SU-DHL-6 (cell line): ENCODE measurements at regions not wholly inside any gene's neighbourhood (a gene's known extent, or its start where the extent isn't known, plus 50 kb on each side); places are given as distances from the start of the nearest gene placed in this dataset.

Experiments
- H2AFZ ChIP-seq: fragments of 200-600 bp; sonication (generic); 2 replicates; pipeline ENCODE4 v1.6.1; 2014; ENCODE audit warnings: low read depth, mild to moderate bottlenecking, moderate library complexity, mixed read lengths, antibody characterized with exemption, low read length; ENCODE audit not compliant: severe bottlenecking
- H3F3A ChIP-seq: fragments of 200-600 bp; shearing (Covaris generic); 2 replicates; pipeline ENCODE4 v1.6.0; 2016; ENCODE audit warnings: antibody characterized with exemption, mild to moderate bottlenecking; ENCODE audit not compliant: insufficient read depth
- H3K27ac ChIP-seq: fragments of 200-600 bp; sonication (generic); 2 replicates; pipeline ENCODE4 v1.5.1; 2016; ENCODE audit warnings: low read depth, mild to moderate bottlenecking, low read length, moderate library complexity, mixed read lengths
- H3K27me3 ChIP-seq: fragments of 200-600 bp; sonication (generic), shearing (Covaris generic); 2 replicates; pipeline ENCODE4 v1.6.0; 2014; ENCODE audit warnings: mild to moderate bottlenecking, low read length
- H3K36me3 ChIP-seq: fragments of 200-600 bp; sonication (generic); 2 replicates; pipeline ENCODE4 v1.6.1; 2014; ENCODE audit warnings: mild to moderate bottlenecking, low read length, mixed read lengths
- H3K4me2 ChIP-seq: fragments of 300-600, 200-600 bp; shearing (Covaris generic), sonication (generic); 2 replicates; pipeline ENCODE4 v1.6.0; 2014; ENCODE audit warnings: low read length, low read depth, mild to moderate bottlenecking; ENCODE audit not compliant: poor library complexity, severe bottlenecking
- H3K4me3 ChIP-seq: fragments of 200-600 bp; sonication (generic); 2 replicates; pipeline ENCODE4 v1.5.1; 2014; ENCODE audit warnings: antibody characterized with exemption, low read length, mild to moderate bottlenecking, mixed read lengths; ENCODE audit not compliant: insufficient read depth, poor library complexity, severe bottlenecking
- H3K79me2 ChIP-seq: fragments of 200-600 bp; sonication (generic); 2 replicates; pipeline ENCODE4 v1.6.1; 2014; ENCODE audit warnings: mild to moderate bottlenecking, low read length, moderate library complexity; ENCODE audit not compliant: insufficient read depth
- H3K9ac ChIP-seq: fragments of 200-600 bp; sonication (generic); 2 replicates; pipeline ENCODE4 v1.7.0; 2014; ENCODE audit warnings: mild to moderate bottlenecking, low read length
- H3K9me2 ChIP-seq: fragments of 200-600 bp; sonication (generic); replicated peaks from 2 replicates; pipeline ENCODE4 v1.6.1; 2014; ENCODE audit warnings: low read length; ENCODE audit not compliant: insufficient read depth
- H3K9me3 ChIP-seq: fragments of 200-600 bp; sonication (generic); 2 replicates; pipeline ENCODE4 v1.6.1; 2014; ENCODE audit warnings: low read length, mixed read lengths; ENCODE audit not compliant: insufficient read depth
- H4K20me1 ChIP-seq: fragments of 200-600 bp; sonication (generic); 2 replicates; pipeline ENCODE4 v1.6.1; 2014; ENCODE audit warnings: low read depth, mild to moderate bottlenecking, antibody characterized with exemption, low read length, moderate library complexity, mixed read lengths
- EZH2phosphoT487 ChIP-seq: fragments of 200-600 bp; sonication (generic), shearing (Covaris generic); conservative IDR thresholded peaks from 2 replicates; pipeline ENCODE4 v1.6.1; 2018; ENCODE audit warnings: mild to moderate bottlenecking, antibody characterized with exemption, low read length, moderate library complexity, mixed read lengths
- TF ChIP-seq, protein P1 (sequence below): fragments of 200-600 bp; sonication (generic); IDR thresholded peaks from one replicate; pipeline ENCODE4 v1.5.1; 2017; ENCODE audit warnings: antibody characterized with exemption, mild to moderate bottlenecking, low read length, moderate library complexity; ENCODE audit not compliant: insufficient read depth, poor library complexity, severe bottlenecking

DNA sequence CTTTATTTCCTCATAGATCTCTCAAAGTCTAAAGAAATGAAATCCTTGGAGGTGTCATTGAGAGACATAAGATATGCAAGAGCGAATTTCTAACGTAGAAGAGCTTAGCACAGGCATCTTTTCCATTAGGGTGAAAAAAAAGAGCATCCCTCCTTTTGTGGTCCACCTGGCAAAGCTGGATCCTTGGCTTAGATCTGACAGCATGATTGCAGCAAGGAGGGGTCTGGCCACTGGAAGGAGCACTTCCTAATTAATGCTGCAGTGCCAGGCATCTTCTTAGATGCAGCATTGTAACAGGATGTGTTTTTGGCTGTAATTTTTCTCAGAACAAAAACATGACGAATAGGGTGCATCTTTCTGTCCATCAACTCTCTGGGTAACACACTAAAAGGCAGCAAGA lies 60.1 kb upstream of the TFAP2D start:
- Histone ChIP-seq H2AFZ (no peak overlapping the region), H3K4me3 (no peak overlapping the region), H4K20me1 (no peaks in the 10 kb centered on the region), H3K9me3 (0 out of 2 replicates have a peak, but pooled peaks cover 4% of the 10 kb centered on the region), H3K9me2 (no peaks in the 10 kb centered on the region), H3K4me2 (no peak overlapping the region), H3K27me3 (no peaks in the 10 kb centered on the region), H3K9ac (no peak overlapping the region), H3F3A (no peaks in the 10 kb centered on the region), H3K27ac (no peak overlapping the region), H3K79me2 (no peaks in the 10 kb centered on the region), H3K36me3 (no peaks in the 10 kb centered on the region)
- TF ChIP-seq, protein P1, sequence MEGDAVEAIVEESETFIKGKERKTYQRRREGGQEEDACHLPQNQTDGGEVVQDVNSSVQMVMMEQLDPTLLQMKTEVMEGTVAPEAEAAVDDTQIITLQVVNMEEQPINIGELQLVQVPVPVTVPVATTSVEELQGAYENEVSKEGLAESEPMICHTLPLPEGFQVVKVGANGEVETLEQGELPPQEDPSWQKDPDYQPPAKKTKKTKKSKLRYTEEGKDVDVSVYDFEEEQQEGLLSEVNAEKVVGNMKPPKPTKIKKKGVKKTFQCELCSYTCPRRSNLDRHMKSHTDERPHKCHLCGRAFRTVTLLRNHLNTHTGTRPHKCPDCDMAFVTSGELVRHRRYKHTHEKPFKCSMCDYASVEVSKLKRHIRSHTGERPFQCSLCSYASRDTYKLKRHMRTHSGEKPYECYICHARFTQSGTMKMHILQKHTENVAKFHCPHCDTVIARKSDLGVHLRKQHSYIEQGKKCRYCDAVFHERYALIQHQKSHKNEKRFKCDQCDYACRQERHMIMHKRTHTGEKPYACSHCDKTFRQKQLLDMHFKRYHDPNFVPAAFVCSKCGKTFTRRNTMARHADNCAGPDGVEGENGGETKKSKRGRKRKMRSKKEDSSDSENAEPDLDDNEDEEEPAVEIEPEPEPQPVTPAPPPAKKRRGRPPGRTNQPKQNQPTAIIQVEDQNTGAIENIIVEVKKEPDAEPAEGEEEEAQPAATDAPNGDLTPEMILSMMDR = no peak
- no peak for TF ChIP-seq EZH2phosphoT487

DNA sequence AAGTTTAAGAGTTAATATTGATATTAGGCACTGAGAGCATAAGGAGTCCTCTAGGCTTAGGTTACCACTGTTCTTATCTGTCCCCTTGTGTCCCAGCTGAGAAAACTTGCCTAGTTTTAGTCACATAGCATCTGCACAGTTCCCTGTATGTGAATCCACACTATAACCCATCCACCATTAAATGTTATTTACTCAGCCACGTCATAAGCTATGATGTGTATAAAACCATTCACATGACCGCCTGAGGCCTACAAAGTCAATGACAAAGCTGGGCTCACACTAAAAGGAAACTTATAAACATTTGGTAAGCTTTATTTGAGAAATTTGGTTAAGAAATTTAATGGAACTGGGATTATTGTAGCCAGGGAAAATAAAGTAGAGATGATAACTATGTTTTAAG lies 59.2 kb upstream of the TFAP2D start:
- H3K9me3 ChIP-seq = no peaks in the 10 kb centered on the region
- no peaks in the 10 kb centered on the region for H3F3A ChIP-seq
- H3K4me3 ChIP-seq = no peak overlapping the region
- H3K9me2 ChIP-seq = no peaks in the 10 kb centered on the region
- H3K27ac ChIP-seq = no peak overlapping the region
- no peaks in the 10 kb centered on the region for H3K27me3 ChIP-seq
- no peaks in the 10 kb centered on the region for H3K36me3 ChIP-seq
- no peaks in the 10 kb centered on the region for H3K79me2 ChIP-seq
- no peak overlapping the region for H3K4me2 ChIP-seq
- H4K20me1 ChIP-seq = no peaks in the 10 kb centered on the region
- H2AFZ ChIP-seq = no peak overlapping the region
- no peak overlapping the region for H3K9ac ChIP-seq
- TF ChIP-seq EZH2phosphoT487 = no peak
- TF ChIP-seq, protein P1 = no peak

DNA sequence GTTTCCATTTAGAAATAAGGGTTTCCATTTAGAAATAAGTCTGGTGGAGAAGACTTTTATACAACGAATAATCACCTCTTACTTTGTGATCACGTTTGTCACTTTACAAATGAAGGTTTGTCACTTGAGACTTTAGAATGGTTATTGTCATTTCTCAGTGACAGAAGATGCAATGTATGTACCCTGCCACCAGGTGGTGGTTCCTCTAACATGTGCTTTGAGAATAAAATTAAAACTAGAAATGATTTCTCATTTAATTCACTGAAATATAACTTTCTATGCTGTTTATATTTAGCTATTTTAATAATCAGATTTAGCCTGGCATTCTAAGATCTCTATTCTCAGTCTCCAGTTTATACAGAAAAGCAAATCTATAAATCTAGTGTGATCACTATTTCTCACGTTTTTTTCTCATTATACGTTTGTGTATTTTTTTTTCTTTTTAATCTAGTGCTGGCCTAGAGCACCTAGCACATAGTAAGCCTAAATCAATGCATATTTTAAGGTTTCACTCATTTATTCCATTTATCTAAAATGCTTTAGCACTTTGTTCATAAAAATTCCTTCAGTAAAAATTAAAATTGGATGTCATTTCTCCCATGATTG lies 57.4 kb upstream of the TFAP2D start:
- Histone ChIP-seq H3K9me2 (no peaks in the 10 kb centered on the region), H3F3A (no peaks in the 10 kb centered on the region), H3K4me3 (no peak overlapping the region), H3K9me3 (no peaks in the 10 kb centered on the region), H3K27me3 (no peaks in the 10 kb centered on the region), H2AFZ (no peak overlapping the region), H3K27ac (no peak overlapping the region), H3K36me3 (no peaks in the 10 kb centered on the region), H3K4me2 (no peak overlapping the region), H3K9ac (no peak overlapping the region), H4K20me1 (no peaks in the 10 kb centered on the region), H3K79me2 (no peaks in the 10 kb centered on the region)
- TF ChIP-seq, protein P1 = peak; percentile 56
- no peak for TF ChIP-seq EZH2phosphoT487

DNA sequence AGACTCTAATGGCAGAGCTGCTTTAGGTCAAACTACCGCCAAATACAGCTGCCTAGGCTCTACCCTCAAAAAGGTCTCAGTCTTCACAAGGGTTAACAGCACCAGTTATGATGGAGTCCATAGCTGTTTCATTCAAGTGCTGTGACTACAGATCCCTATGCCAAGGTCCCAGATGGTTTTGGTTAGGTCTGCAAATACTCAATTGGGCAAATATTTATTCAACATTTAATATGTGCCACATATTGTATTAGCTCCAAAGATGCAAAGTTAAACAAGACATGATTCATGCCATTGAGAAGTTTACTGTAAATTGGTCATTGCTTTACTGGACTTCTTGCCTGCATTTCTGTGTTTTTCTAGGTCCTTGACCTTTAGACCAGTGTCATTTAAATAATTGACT lies 55.8 kb upstream of the TFAP2D start:
- H3K27ac ChIP-seq = no peak overlapping the region
- no peak overlapping the region for H2AFZ ChIP-seq
- H3K36me3 ChIP-seq = no peaks in the 10 kb centered on the region
- no peak overlapping the region for H3K4me3 ChIP-seq
- H3K4me2 ChIP-seq = no peak overlapping the region
- no peak overlapping the region for H3K9ac ChIP-seq
- H4K20me1 ChIP-seq = no peaks in the 10 kb centered on the region
- no peaks in the 10 kb centered on the region for H3K79me2 ChIP-seq
- H3K27me3 ChIP-seq = no peaks in the 10 kb centered on the region
- H3K9me3 ChIP-seq = no peaks in the 10 kb centered on the region
- H3K9me2 ChIP-seq = no peaks in the 10 kb centered on the region
- no peaks in the 10 kb centered on the region for H3F3A ChIP-seq
- TF ChIP-seq, protein P1 = no peak
